Suppressor macrophage treated with lipopolysaccharide for 1 hour (primary cell): ENCODE measurements at regions not wholly inside any gene's neighbourhood (a gene's known extent, or its start where the extent isn't known, plus 50 kb on each side); places are given as distances from the start of the nearest gene placed in this dataset.

ENCODE experiments used
- DNase-seq, 3 donors: peaks; one replicate each; pipeline ENCODE4 v3.0.0-alpha.2; 2020 to 2022

GRCh38 chr3:14288833-14289451 is 110.3 kb downstream of the LSM3 start:
- no peak for DNase-seq

GRCh38 chr3:14289590-14290461 is 111.2 kb downstream of the LSM3 start:
- DNase-seq, result no peak

GRCh38 chr3:14290631-14291385 is 111.6 kb upstream of the SLC6A6 start:
- DNase-seq, result no peak

- DNase-seq, result no peak
Measured at GRCh38 chr3:14295037-14295436, 107.4 kb upstream of the SLC6A6 start.

GRCh38 chr3:14295801-14296200 is 106.6 kb upstream of the SLC6A6 start:
- DNase-seq, result no peak

- no peak for DNase-seq
Measured at GRCh38 chr3:14297305-14297704, 105.1 kb upstream of the SLC6A6 start.

- no peak for DNase-seq
Measured at GRCh38 chr3:14297784-14298236, 104.6 kb upstream of the SLC6A6 start.

GRCh38 chr3:14298442-14298841 is 104.0 kb upstream of the SLC6A6 start:
- no peak for DNase-seq

GRCh38 chr3:14298991-14299555 is 103.3 kb upstream of the SLC6A6 start:
- no peak for DNase-seq

GRCh38 chr3:14299767-14300166 is 102.6 kb upstream of the SLC6A6 start:
- no peak for DNase-seq

- no peak for DNase-seq
Measured at GRCh38 chr3:14300721-14301399, 101.5 kb upstream of the SLC6A6 start.

GRCh38 chr3:14301558-14301957 is 100.8 kb upstream of the SLC6A6 start:
- DNase-seq, result peak in 1 of 3 donors; percentile 41

- DNase-seq, result no peak
Measured at GRCh38 chr3:14303336-14304100, 98.9 kb upstream of the SLC6A6 start.

GRCh38 chr3:14304101-14305045 is 98.0 kb upstream of the SLC6A6 start:
- DNase-seq, result no peak

- peak in 1 of 3 donors; percentile 30 for DNase-seq
Measured at GRCh38 chr3:14305324-14305723, 97.1 kb upstream of the SLC6A6 start.

GRCh38 chr3:14306142-14306541 is 96.3 kb upstream of the SLC6A6 start:
- no peak for DNase-seq

GRCh38 chr3:14307656-14308302 is 94.6 kb upstream of the SLC6A6 start:
- DNase-seq, result no peak

- no peak for DNase-seq
Measured at GRCh38 chr3:14311729-14312128, 90.7 kb upstream of the SLC6A6 start.

GRCh38 chr3:14312375-14312774 is 90.0 kb upstream of the SLC6A6 start:
- no peak for DNase-seq

GRCh38 chr3:14317057-14317553 is 85.3 kb upstream of the SLC6A6 start:
- no peak for DNase-seq
